Fibroblast of the aortic adventitia (primary cell): ENCODE measurements at regions not wholly inside any gene's neighbourhood (a gene's known extent, or its start where the extent isn't known, plus 50 kb on each side); places are given as distances from the start of the nearest gene placed in this dataset.
A peak's percentile ranks its signal among the peaks of the same experiment; 100 is the strongest.

Experiments used
- DNase-seq: peaks from one replicate; pipeline ENCODE4 v3.0.0-alpha.2; 2010; ENCODE audit warnings: low read depth
- H3K4me3 ChIP-seq: 2 replicates; pipeline ENCODE4 v1.5.1; 2011; ENCODE audit warnings: low read depth, mild to moderate bottlenecking, control low read depth, low read length, moderate library complexity
- CTCF ChIP-seq: IDR thresholded peaks from 2 replicates; pipeline ENCODE4 v1.5.1; 2011; ENCODE audit warnings: mild to moderate bottlenecking, low read length, control low read depth, inconsistent platforms; ENCODE audit not compliant: insufficient read depth

- DNase-seq: no peak
- TF ChIP-seq CTCF: no peak
- H3K4me3 ChIP-seq: no peak overlapping the region
Measured at GRCh38 chr10:35922876-35923600, 280.9 kb upstream of the FZD8 start.

- H3K4me3 ChIP-seq: no peak overlapping the region
- no peak for TF ChIP-seq CTCF
- DNase-seq: no peak
Measured at GRCh38 chr10:35921866-35922350, 279.8 kb upstream of the FZD8 start.

- DNase-seq: no peak
- TF ChIP-seq CTCF: peak; percentile 8
- no peak overlapping the region for H3K4me3 ChIP-seq
Measured at GRCh38 chr10:35916791-35917190, 274.7 kb upstream of the FZD8 start.

GRCh38 chr10:35913628-35914027 is 271.5 kb upstream of the FZD8 start:
- TF ChIP-seq CTCF: no peak
- peak; percentile 59 for DNase-seq
- no peak overlapping the region for H3K4me3 ChIP-seq

GRCh38 chr10:35912615-35913569 is 270.8 kb upstream of the FZD8 start:
- no peak for TF ChIP-seq CTCF
- no peak overlapping the region for H3K4me3 ChIP-seq
- peak; percentile 89 for DNase-seq

- no peak overlapping the region for H3K4me3 ChIP-seq
- no peak for DNase-seq
- TF ChIP-seq CTCF: no peak
Measured at GRCh38 chr10:35911954-35912353, 269.9 kb upstream of the FZD8 start.
